GM12865 (cell line): ENCODE measurements at regions not wholly inside any gene's neighbourhood (a gene's known extent, or its start where the extent isn't known, plus 50 kb on each side); places are given as distances from the start of the nearest gene placed in this dataset.

Experiments
- DNase-seq: peaks from one replicate; pipeline ENCODE4 v3.0.0; 2010; ENCODE audit warnings: low read depth
- H3K4me3 ChIP-seq: 2 replicates; pipeline ENCODE4 v1.5.1; 2011; ENCODE audit warnings: mild to moderate bottlenecking, low read depth, low read length, control low read depth
- TF ChIP-seq, protein P1 (sequence below): IDR thresholded peaks from 2 replicates; pipeline ENCODE4 v1.5.1; 2011; ENCODE audit warnings: low read length, control low read depth, low read depth, inconsistent platforms; ENCODE audit not compliant: insufficient read depth; ENCODE audit errors: missing control alignments

DNA sequence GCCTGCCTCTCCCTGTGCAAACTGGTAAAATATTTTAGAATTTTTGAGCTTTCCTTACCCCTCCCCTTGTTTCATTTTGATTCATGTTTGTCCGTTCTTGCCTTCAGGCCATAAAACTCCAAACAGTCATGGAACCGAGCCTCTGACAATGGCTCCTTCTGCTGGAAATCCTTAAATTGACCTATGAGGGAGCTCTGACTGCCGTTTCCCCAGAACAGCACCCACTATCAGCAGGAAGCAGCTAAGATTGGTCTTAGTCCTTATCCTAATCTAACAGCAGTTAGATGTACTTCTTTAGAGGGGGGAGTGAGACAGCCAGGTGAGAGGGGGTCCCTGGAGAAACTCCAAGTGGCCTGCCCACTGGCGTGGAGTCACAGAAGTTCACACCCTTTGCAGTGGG lies 106.7 kb downstream of the FAM174A start:
- no peak for DNase-seq
- H3K4me3 ChIP-seq, result no peak overlapping the region
- TF ChIP-seq, protein P1, sequence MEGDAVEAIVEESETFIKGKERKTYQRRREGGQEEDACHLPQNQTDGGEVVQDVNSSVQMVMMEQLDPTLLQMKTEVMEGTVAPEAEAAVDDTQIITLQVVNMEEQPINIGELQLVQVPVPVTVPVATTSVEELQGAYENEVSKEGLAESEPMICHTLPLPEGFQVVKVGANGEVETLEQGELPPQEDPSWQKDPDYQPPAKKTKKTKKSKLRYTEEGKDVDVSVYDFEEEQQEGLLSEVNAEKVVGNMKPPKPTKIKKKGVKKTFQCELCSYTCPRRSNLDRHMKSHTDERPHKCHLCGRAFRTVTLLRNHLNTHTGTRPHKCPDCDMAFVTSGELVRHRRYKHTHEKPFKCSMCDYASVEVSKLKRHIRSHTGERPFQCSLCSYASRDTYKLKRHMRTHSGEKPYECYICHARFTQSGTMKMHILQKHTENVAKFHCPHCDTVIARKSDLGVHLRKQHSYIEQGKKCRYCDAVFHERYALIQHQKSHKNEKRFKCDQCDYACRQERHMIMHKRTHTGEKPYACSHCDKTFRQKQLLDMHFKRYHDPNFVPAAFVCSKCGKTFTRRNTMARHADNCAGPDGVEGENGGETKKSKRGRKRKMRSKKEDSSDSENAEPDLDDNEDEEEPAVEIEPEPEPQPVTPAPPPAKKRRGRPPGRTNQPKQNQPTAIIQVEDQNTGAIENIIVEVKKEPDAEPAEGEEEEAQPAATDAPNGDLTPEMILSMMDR, result no peak

DNA sequence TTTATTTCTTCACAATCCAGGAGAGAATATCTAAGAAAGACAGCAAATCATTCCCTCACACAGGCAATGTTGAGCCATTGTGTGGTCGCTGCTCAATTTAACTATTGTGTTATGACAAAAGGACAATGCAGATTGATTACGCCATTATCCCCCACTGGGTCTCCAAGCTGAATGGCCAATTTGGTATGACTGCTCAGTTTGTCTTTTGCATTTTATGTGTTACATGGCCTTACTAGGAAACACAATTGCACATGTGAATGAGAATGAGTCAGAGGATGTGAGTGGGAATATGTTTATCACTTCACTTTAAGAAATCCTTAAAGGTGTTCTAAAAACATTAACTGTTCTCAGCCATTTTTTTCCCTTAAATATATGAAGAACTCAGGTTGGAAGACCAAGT lies 108.3 kb downstream of the FAM174A start:
- no peak for DNase-seq
- no peak overlapping the region for H3K4me3 ChIP-seq
- TF ChIP-seq, protein P1, result no peak

DNA sequence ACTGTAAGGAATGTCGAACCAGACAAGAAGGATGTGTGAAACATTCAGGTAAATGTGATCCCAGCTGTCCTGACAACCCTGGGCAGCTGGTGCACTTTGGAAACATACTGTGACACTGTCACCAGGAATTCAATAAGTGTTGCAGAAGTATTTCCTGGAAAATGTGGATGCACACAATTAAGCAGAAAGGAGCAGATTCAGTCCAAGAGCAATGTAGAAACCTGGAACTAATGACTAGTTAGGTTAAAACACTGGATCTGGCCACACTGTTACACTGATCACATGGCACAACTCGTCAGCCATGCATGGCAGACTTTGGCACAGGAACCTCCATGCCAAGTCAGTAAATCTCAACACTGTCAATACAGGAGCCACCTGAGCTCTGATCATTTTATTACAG lies 109.0 kb downstream of the FAM174A start:
- no peak for DNase-seq
- TF ChIP-seq, protein P1, result no peak
- H3K4me3 ChIP-seq, result no peak overlapping the region

DNA sequence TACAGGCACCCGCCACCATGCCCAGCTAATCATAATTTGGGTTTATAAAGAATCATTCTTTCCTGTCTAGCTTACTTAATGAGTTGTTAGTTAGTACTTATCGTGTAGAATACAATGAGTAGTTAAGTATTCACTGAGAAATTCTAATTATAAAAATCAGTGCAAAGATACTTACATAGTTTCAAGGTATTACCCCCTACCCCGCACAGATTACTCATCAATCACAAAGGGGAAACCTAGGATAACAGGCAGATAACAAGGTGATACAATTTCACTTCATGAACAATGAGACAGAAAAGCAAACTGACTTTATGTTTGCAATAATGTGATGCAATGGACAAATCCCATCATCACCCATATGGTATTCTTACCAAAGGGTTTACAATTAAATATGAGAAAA lies 109.6 kb downstream of the FAM174A start:
- no peak overlapping the region for H3K4me3 ChIP-seq
- no peak for DNase-seq
- TF ChIP-seq, protein P1, result no peak

DNA sequence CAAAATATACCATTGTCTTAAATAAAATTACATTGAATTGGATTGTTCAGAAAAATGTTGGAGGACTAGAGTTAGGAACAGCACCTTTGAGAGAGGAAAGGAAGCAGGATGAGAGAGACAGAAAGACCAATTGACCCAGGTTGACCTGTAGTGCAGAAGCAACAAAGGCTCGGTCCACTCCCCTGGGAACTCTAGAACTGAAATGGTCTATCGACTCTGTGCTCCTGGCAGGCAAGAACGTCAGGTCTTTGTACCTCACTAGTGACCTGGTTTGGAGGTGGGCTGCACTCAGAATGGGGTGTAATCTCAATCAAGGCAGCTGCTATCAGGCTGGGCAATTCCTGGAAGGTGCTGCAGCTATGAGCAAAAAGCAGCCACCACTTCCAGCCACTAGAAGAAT lies 110.8 kb downstream of the FAM174A start:
- TF ChIP-seq, protein P1, result no peak
- DNase-seq, result no peak
- no peak overlapping the region for H3K4me3 ChIP-seq

DNA sequence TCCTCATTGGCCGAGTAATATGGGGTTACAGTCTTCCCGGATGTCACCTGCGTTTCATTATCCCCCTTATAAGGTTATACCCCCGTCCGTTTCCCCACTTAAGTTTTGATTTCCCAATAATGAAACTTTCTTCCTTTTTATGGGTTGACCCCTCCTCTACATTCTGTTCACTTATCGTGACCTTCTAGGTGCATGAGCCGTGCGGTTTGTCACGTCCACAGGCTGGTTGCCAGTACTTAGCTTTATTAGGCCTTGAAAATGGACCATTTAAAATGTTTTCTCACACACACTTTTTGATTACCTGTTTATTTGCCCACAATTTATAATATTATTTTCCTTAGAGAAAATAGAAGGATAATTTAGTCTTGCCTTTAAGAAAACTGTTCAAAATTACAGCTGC lies 111.5 kb downstream of the FAM174A start:
- H3K4me3 ChIP-seq, result no peak overlapping the region
- TF ChIP-seq, protein P1, result no peak
- DNase-seq, result no peak

DNA sequence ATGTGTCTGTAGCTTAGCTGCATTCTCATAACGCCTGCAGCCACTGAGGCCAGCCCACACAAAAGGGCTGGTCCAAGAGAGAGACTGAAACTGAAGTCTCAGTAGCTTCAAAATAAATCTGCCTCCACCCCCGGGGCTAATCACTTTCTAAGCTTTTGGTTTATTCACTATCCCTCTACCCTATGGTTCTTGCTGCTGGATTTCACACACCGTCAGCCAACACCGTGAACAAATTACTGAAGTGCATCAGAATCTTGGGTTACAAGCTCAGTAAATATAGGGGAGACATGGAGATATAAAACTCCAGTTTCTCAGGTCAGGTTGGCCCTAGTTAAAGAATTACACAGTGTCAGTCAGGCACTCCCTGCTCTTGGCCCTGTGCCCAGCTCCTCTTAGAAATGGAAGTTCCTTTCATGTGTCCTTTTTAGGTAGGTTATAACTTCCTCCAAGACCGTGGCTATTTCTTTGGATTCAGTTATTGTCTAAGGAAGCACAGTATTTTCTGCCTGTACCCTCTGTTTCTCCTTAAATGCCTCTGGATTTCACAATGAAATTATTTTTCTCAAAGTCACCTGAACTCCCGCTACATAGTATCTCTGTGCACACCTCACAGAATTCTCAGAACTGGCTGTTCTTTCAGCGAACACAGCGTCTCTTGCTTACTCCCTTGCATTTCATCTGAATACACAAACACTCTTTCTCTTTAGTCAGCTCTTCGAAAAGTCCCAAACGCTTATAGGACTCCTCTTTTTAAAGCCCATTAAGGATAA lies 112.5 kb downstream of the FAM174A start:
- TF ChIP-seq, protein P1, result no peak
- H3K4me3 ChIP-seq, result no peak overlapping the region
- peak; percentile 12 for DNase-seq
